ENCODE measurements at regions not wholly inside any gene's neighbourhood (a gene's known extent, or its start where the extent isn't known, plus 50 kb on each side); places are given as distances from the start of the nearest gene placed in this dataset.

GRCh38 chr10:20707251-20707650, 189.9 kb downstream of the NEBL start:
- 84% methylated on average over 3 of the region's 3 CpGs for WGBS

More at GRCh38 chr10:20707251-20707650, 189.9 kb downstream of the NEBL start:
- TF ChIP-seq EGR1 (IDR thresholded peaks at IDR 0.05; ENCODE audit: low read depth in 2 of 2) = no peak
- TF ChIP-seq MAX (IDR thresholded peaks at IDR 0.05) = no peak
- TF ChIP-seq CTCF (IDR thresholded peaks at IDR 0.05; ENCODE audit: low read depth, low read length, missing input control) = no peak
- TF ChIP-seq HNF4G (IDR thresholded peaks at IDR 0.05) = no peak
- no peak for TF ChIP-seq ATF3 (IDR thresholded peaks at IDR 0.05)
- no peak for TF ChIP-seq NR2F2 (IDR thresholded peaks at IDR 0.05)
- TF ChIP-seq, protein P1, sequence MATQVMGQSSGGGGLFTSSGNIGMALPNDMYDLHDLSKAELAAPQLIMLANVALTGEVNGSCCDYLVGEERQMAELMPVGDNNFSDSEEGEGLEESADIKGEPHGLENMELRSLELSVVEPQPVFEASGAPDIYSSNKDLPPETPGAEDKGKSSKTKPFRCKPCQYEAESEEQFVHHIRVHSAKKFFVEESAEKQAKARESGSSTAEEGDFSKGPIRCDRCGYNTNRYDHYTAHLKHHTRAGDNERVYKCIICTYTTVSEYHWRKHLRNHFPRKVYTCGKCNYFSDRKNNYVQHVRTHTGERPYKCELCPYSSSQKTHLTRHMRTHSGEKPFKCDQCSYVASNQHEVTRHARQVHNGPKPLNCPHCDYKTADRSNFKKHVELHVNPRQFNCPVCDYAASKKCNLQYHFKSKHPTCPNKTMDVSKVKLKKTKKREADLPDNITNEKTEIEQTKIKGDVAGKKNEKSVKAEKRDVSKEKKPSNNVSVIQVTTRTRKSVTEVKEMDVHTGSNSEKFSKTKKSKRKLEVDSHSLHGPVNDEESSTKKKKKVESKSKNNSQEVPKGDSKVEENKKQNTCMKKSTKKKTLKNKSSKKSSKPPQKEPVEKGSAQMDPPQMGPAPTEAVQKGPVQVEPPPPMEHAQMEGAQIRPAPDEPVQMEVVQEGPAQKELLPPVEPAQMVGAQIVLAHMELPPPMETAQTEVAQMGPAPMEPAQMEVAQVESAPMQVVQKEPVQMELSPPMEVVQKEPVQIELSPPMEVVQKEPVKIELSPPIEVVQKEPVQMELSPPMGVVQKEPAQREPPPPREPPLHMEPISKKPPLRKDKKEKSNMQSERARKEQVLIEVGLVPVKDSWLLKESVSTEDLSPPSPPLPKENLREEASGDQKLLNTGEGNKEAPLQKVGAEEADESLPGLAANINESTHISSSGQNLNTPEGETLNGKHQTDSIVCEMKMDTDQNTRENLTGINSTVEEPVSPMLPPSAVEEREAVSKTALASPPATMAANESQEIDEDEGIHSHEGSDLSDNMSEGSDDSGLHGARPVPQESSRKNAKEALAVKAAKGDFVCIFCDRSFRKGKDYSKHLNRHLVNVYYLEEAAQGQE (IDR thresholded peaks at IDR 0.05) = no peak
- TF ChIP-seq FOXA2 (IDR thresholded peaks at IDR 0.05) = no peak
- TF ChIP-seq GABPA (IDR thresholded peaks at IDR 0.05 in 1 of 2, conservative IDR thresholded peaks at IDR 0.05 in 1 of 2) = no peak
- TF ChIP-seq RXRA (IDR thresholded peaks at IDR 0.05) = no peak
- no peak for TF ChIP-seq SP1 (IDR thresholded peaks at IDR 0.05)
- TF ChIP-seq, protein P2, sequence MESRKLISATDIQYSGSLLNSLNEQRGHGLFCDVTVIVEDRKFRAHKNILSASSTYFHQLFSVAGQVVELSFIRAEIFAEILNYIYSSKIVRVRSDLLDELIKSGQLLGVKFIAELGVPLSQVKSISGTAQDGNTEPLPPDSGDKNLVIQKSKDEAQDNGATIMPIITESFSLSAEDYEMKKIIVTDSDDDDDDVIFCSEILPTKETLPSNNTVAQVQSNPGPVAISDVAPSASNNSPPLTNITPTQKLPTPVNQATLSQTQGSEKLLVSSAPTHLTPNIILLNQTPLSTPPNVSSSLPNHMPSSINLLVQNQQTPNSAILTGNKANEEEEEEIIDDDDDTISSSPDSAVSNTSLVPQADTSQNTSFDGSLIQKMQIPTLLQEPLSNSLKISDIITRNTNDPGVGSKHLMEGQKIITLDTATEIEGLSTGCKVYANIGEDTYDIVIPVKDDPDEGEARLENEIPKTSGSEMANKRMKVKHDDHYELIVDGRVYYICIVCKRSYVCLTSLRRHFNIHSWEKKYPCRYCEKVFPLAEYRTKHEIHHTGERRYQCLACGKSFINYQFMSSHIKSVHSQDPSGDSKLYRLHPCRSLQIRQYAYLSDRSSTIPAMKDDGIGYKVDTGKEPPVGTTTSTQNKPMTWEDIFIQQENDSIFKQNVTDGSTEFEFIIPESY (IDR thresholded peaks at IDR 0.05) = no peak
- no peak for TF ChIP-seq JUND (IDR thresholded peaks at IDR 0.05)
- TF ChIP-seq HNF4A (conservative IDR thresholded peaks at IDR 0.05) = no peak
- no peak for TF ChIP-seq FOXA1 (IDR thresholded peaks at IDR 0.05)
- no peak for TF ChIP-seq TAF1 (conservative IDR thresholded peaks at IDR 0.05)
- H3K4me3 ChIP-seq (ENCODE audit: low read depth in 1 of 3, low read length in 3 of 3) = no peak overlapping the region
- peaks cover 0 to 3% (median 0%) of the 10 kb centered on the region in 4 donors for H3K27me3 ChIP-seq (ENCODE audit: control insufficient read depth in 4 of 4, insufficient read depth in 4 of 4, low read length in 3 of 4)
- H3K9me3 ChIP-seq (ENCODE audit: control insufficient read depth in 4 of 4, low read length in 3 of 4) = peaks cover 0 to 2% (median 0%) of the 10 kb centered on the region in 4 donors
- DNase-seq (ENCODE audit: low spot score) = no peak
- H3K36me3 ChIP-seq (ENCODE audit: control insufficient read depth in 4 of 4, insufficient read depth in 3 of 4, low read depth in 1 of 4, low read length in 3 of 4) = no peaks in the 10 kb centered on the region
- H3K9ac ChIP-seq (ENCODE audit: low read depth in 1 of 2, low read length in 2 of 2) = no peak overlapping the region
- H3K27ac ChIP-seq (ENCODE audit: low read depth in 1 of 2, low read length in 2 of 2) = no peak overlapping the region
- no peaks in the 10 kb centered on the region for H3K4me1 ChIP-seq (ENCODE audit: control insufficient read depth in 4 of 4, insufficient read depth in 4 of 4, low read length in 3 of 4)

All from liver (tissue), 8 donors.